DMS53 treated with DMSO at 0.1 percent for 48 hours (cell line): ENCODE measurements at regions not wholly inside any gene's neighbourhood (a gene's known extent, or its start where the extent isn't known, plus 50 kb on each side); places are given as distances from the start of the nearest gene placed in this dataset.

Experiments used
- DNase-seq: peaks from one replicate; lab custom pipeline; 2025; ENCODE audit not compliant: unreplicated experiment; lab: John Stamatoyannopoulos, UW

DNA sequence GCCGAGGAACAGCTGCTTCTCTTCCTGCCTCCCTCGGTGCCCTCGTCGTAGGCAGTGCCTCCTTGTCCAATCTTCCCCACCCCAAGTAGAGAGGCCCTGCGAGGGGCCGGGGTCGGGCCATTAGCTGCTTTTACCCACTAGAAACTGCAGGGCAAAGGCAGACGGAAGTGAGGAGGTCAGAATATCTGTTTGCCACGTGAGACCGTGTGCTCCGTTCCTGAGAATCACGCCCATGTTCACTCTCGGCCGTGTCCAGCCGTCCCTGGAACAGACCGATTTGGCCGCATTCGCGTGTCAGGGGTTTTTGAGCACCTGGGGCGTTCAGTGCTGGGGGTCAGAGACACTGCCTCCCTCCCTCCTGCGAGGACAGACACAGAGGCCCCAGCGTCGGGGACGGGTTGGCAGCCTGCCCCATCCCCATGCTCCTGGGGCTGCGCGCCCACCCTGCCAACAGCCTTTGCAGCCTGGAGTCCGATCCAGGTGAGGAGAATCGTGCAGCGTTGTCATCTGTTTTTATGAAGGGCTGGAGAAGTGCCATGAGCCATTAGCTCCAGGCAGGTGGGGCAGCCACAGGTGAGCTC lies 982.2 kb downstream of the BRD1 start:
- DNase-seq = no peak

GRCh38 chr22:48844056-48844675 lies 983.5 kb downstream of the BRD1 start:
- DNase-seq = no peak

- no peak for DNase-seq
These were observed 984.0 kb downstream of the BRD1 start for GRCh38 chr22:48843640-48844039.

- no peak for DNase-seq
These were observed 984.7 kb downstream of the BRD1 start for GRCh38 chr22:48842976-48843375.

- no peak for DNase-seq
These were observed 985.1 kb downstream of the BRD1 start for GRCh38 chr22:48842583-48842945.

DNA sequence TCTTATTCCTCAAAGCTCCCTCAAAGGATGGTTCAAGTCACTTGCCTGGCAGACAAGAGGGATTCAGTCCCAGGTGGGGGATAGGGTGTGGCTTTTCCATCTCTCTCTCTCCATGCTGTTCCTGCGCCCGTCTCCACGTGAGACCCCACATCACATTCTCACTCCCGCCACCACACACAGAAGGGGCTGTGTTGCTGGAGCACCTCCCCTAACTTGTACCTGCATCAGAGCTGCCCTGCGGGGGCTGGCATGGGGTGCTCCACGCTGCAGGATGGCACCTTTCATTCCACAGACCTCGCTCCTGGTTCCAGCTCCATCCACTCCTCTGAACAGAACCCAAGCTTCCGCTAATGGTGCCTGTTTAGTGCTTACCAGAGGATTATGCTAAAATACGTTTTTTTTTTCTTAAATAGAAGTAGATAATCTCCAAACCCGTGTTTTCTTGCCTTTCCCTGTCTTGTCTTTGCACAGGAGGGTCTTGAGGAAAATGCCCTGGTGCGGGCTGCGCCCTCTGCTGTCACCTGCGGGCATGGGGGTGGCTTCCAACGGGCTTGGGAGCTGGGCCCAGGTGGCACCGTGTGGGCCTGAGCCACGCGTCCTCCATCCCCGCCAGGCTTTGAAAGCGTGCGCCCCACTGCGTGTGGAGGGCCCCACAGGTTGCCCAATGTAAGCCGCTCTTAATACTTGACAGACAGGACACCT lies 985.6 kb downstream of the BRD1 start:
- DNase-seq = no peak

DNA sequence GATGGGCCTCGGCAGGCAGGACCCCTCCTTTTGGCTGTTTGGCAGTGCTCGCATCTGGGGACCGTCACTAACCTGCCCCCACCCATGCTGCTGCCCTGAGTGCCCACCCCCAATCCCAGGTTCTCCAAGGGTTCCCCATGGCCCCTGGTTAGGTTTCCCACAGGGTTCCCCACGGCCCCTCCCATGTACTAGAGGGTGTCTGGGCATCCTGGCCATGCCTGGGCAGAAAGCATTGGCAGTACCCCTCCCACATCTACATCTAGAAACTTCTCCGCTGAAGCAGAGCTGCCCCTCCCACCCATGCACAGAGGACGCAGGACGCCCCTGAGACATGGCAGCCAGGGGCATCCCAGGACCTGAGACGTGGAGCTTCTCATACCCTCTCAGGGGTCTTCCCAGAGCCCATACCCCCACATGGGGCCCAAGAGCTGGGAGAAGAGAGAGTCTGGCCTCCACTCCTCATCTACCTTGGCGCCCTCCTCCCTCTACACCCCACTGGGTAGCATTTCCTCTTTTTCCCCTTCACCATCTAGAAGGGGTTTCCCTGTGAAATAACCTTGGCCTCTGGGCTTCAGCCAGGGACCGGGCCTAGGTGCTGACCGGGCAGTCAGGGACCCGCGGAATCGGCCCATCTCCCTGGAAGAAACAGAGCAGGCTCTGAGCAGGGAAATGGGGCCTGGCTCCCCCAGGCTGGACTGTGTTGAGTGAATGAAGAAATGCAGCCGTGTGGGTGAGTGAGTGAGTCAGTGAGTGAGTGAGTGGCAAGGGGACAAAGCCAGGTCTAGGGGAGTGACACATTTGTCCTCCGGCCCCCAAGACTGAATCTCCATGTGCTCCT lies 987.3 kb downstream of the BRD1 start:
- no peak for DNase-seq

- no peak for DNase-seq
These were observed 988.6 kb downstream of the BRD1 start for GRCh38 chr22:48838846-48839730.

GRCh38 chr22:48838376-48838775 lies 989.3 kb downstream of the BRD1 start:
- DNase-seq = no peak

- no peak for DNase-seq
These were observed 990.2 kb downstream of the BRD1 start for GRCh38 chr22:48837341-48837935.

DNA sequence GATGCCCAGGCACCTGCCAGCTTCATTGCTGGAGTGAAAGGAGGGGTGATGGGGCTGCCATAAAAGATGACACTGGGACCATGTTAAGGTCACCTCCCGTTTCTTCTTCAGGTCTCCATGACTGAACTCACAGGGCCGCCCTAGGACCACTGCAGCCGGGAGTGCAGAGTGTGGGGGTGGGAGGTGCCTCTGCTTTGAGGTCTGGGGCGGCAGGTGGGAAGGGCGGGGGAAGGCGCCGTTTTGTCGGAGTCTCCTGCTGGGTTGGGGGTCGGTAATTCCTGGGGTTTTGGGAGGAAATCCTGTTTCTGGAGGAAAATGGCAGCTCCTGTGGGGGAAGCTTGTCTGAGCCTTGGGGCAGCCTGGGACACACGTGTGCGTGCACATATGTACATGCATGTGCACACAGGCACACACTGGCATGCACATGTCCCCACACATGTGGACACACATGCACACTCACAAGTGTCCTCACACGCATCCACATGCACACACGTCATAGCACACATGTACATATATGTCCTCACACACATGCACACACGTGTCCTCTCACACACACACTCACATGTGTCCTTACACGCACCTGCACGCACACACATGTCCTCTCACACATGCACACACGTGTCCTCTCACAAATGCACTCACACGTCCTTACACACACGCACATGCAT lies 990.9 kb downstream of the BRD1 start:
- DNase-seq = no peak

DNA sequence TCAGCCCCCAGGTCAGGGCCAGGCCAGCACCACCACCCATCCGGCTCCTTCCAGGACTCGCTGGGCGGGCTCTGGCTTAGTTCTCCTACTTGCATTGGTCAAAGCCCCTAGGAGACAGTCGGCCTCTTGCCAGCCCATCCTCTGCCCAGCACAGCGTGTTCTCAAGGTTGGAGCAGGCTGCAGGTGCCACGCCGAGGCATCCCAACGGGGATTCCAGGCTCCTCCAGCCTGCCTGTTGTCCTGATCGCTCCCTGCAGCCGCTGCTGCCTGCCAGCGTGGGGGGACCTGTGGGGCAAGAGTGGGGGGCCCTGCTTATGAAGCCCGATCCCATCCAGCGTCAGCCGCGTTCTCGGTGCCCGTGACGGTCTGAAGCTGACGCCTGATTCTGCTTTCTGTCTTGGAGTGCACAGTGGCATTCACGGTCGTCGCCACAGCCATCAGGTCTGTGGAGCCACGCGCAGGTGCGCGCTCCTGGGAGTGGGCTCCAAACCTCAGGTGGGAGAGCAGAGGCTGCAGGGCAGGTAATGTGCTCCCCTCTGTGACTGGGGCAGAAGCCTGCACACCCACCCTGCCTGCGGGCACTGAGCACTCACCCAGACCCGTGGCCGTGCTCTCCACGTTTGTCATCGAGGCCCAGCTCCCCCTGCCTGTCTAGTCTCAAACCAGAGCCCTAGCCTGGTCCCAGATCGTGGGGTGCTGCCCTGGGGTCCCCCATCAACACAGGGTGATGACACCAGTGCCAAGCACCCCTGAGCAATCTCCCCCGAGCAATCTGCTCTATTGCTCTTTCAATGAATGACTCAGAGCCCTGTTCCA lies 991.6 kb downstream of the BRD1 start:
- DNase-seq = no peak

- no peak for DNase-seq
These were observed 992.3 kb downstream of the BRD1 start for GRCh38 chr22:48835364-48835763.

DNA sequence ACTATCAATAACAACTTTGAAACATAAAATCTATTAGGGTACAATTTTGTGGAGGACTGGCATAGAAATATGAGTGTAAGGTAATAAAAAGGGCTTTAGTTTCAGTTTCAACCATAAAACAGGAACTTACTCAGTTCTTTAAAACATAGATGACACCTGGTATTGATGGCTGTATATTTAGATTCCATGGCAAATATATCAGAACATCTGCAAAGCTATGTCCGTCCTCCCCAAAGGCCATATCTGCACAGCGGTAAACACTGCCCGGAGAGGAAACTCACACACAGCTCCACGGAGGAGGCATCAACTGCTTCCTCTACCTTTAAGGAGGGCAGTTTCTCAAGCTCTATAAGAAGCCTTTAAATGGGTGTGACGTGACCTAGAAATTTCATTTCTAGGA lies 993.3 kb downstream of the BRD1 start:
- no peak for DNase-seq

GRCh38 chr22:48832592-48832991 lies 995.1 kb downstream of the BRD1 start:
- no peak for DNase-seq

DNA sequence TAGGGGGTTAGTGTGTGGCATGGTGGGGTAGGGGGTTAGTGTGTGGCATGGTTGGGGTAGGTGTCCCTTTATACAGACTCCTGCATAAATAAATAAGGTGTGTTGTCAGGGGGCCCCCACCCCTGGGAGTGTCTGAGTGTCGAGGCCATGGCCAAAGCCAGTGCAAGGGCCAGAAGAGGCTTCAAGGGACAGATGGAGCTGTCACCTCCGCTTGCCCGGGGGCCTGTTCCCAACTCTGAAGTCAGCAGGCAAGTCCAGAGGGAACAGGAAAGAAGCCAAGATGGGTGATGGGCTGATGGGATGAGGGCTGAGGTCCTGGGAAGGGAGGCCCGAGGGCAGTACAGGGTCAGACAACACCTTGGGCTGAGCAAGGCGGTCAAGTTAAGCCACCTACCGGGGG lies 997.8 kb downstream of the BRD1 start:
- DNase-seq = no peak

GRCh38 chr22:48828688-48829087 lies 999.0 kb downstream of the BRD1 start:
- DNase-seq = no peak

DNA sequence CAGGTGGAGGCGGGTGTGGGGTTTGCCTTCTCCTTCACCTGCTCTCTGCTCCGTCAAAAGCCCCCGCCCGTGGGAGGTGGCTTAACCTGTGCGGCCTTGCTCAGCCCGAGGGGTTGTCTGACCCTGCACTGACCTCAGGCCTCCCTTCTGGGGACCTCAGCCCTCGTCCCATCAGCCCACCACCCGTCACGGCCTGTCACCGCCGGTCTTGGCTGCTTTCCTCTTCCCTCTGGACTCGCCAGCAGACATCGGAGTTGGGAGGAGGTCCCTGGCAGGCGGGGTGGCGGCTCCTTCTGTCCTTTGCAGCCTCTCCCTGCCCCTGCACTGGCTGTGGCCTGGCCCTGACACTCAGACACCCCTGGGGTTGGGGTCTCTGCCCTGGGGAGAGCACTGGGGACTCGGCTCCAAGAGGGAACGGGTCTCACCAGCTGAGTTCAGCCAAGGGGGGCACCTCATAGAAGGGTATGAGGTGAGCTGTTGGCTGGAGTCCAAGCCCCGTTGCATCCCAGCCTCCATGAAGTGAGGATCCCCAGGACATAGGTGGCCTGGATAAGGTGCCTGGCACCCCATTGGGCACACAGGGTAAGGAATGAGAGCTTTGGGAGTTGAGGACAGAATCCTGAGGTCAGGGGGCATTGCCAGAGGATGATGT lies 999.6 kb downstream of the BRD1 start:
- DNase-seq = no peak
